Tibial nerve (tissue), 4 donors: ENCODE measurements at regions not wholly inside any gene's neighbourhood (a gene's known extent, or its start where the extent isn't known, plus 50 kb on each side); places are given as distances from the start of the nearest gene placed in this dataset.

Experiments
- EP300 ChIP-seq, 2 donors: sonication (generic); formaldehyde crosslinking; IDR thresholded peaks; one replicate each; pipeline ENCODE4 v1.6.1; 2017; ENCODE audit warnings: antibody characterized with exemption in 2 of 2, mild to moderate bottlenecking in 1 of 2
- POLR2A ChIP-seq, 2 donors: fragments of 450-650 bp; IDR thresholded peaks; one replicate each; pipeline ENCODE4 v1.6.1; 2017; ENCODE audit warnings: antibody characterized with exemption in 2 of 2, mild to moderate bottlenecking in 2 of 2, moderate library complexity in 2 of 2
- TF ChIP-seq, protein P1 (sequence below), 5 experiments: fragments of 200-600 bp in 3 of 5; fragments of 450-650 bp in 2 of 5; sonication (generic) in 3 of 5; IDR thresholded peaks; one replicate each; pipeline ENCODE4 v1.5.1; 2016 to 2019; ENCODE audit warnings: antibody characterized with exemption in 5 of 5, mild to moderate bottlenecking in 3 of 5, moderate library complexity in 2 of 5

DNA sequence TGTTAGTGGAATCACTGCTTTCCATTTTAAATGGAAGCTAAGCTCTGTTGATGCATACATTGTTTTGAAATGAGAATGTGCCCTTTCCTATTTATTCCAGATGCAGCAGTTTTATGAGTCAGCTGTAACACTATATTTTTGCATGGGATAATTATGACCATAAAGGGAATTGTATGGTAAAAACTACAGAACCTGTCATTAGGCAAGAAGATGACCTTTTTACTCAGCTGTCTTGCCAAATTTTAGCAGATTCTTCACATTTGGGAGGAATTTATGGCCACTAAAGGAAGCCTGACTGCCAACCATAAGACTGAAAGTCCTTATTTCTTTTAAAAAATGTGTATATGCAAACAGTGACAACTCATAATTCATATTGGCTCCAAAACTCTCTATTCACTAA is 356.3 kb upstream of the PRMT6 start:
- TF ChIP-seq, protein P1, sequence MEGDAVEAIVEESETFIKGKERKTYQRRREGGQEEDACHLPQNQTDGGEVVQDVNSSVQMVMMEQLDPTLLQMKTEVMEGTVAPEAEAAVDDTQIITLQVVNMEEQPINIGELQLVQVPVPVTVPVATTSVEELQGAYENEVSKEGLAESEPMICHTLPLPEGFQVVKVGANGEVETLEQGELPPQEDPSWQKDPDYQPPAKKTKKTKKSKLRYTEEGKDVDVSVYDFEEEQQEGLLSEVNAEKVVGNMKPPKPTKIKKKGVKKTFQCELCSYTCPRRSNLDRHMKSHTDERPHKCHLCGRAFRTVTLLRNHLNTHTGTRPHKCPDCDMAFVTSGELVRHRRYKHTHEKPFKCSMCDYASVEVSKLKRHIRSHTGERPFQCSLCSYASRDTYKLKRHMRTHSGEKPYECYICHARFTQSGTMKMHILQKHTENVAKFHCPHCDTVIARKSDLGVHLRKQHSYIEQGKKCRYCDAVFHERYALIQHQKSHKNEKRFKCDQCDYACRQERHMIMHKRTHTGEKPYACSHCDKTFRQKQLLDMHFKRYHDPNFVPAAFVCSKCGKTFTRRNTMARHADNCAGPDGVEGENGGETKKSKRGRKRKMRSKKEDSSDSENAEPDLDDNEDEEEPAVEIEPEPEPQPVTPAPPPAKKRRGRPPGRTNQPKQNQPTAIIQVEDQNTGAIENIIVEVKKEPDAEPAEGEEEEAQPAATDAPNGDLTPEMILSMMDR (IDR thresholded peaks at IDR 0.05): no peak
- TF ChIP-seq POLR2A (IDR thresholded peaks at IDR 0.05) (no peak), EP300 (IDR thresholded peaks at IDR 0.05) (no peak)
